ENCODE measurements at regions not wholly inside any gene's neighbourhood (a gene's known extent, or its start where the extent isn't known, plus 50 kb on each side); places are given as distances from the start of the nearest gene placed in this dataset.
"Not testable (repeated sequence)": the region's sequence is repeated elsewhere in the genome, so short reads cannot be mapped to it uniquely, and the experiment has no call there.

- no peak for DNase-seq (ENCODE audit: low read depth)
- no peak overlapping the region for H3K4me3 ChIP-seq (ENCODE audit: low read depth, low read length)
- TF ChIP-seq CTCF (IDR thresholded peaks at IDR 0.05; ENCODE audit: insufficient read depth, low read depth, low read length), result no peak
Observed at GRCh38 chr3:182331341-182331740, 462.0 kb upstream of the ATP11B start.

- no peak overlapping the region for H3K4me3 ChIP-seq (ENCODE audit: low read depth, low read length)
- TF ChIP-seq CTCF (IDR thresholded peaks at IDR 0.05; ENCODE audit: insufficient read depth, low read depth, low read length), result no peak
- DNase-seq (ENCODE audit: low read depth), result no peak
Observed at GRCh38 chr3:182342252-182342651, 451.1 kb upstream of the ATP11B start.

GRCh38 chr3:182344026-182344425 is 449.3 kb upstream of the ATP11B start:
- not testable (repeated sequence) for H3K4me3 ChIP-seq (ENCODE audit: low read depth, low read length); DNase-seq (ENCODE audit: low read depth)

- no peak for DNase-seq (ENCODE audit: low read depth)
- TF ChIP-seq CTCF (IDR thresholded peaks at IDR 0.05; ENCODE audit: insufficient read depth, low read depth, low read length), result no peak
- no peak overlapping the region for H3K4me3 ChIP-seq (ENCODE audit: low read depth, low read length)
Observed at GRCh38 chr3:182349051-182349450, 444.3 kb upstream of the ATP11B start.

- no peak for DNase-seq (ENCODE audit: low read depth)
- TF ChIP-seq CTCF (IDR thresholded peaks at IDR 0.05; ENCODE audit: insufficient read depth, low read depth, low read length), result no peak
- H3K4me3 ChIP-seq (ENCODE audit: low read depth, low read length), result no peak overlapping the region
Observed at GRCh38 chr3:182349951-182350517, 443.3 kb upstream of the ATP11B start.

GRCh38 chr3:182357928-182358327 is 435.4 kb upstream of the ATP11B start:
- H3K4me3 ChIP-seq (ENCODE audit: low read depth, low read length), result no peak overlapping the region
- no peak for TF ChIP-seq CTCF (IDR thresholded peaks at IDR 0.05; ENCODE audit: insufficient read depth, low read depth, low read length)
- DNase-seq (ENCODE audit: low read depth), result no peak

- no peak for DNase-seq (ENCODE audit: low read depth)
- TF ChIP-seq CTCF (IDR thresholded peaks at IDR 0.05; ENCODE audit: insufficient read depth, low read depth, low read length), result no peak
- no peak overlapping the region for H3K4me3 ChIP-seq (ENCODE audit: low read depth, low read length)
Observed at GRCh38 chr3:182364323-182364722, 429.0 kb upstream of the ATP11B start.

All from fibroblast of villous mesenchyme (primary cell).